Breast epithelium (tissue), 3 donors: ENCODE measurements at regions not wholly inside any gene's neighbourhood (a gene's known extent, or its start where the extent isn't known, plus 50 kb on each side); places are given as distances from the start of the nearest gene placed in this dataset.

Experiments
- CTCF ChIP-seq, 3 donors: fragments of 450-650 bp; IDR thresholded peaks; one replicate each; pipeline ENCODE4 v1.5.1; 2016 to 2017; ENCODE audit warnings: antibody characterized with exemption in 3 of 3, mild to moderate bottlenecking in 3 of 3, moderate library complexity in 3 of 3
- POLR2A ChIP-seq: fragments of 450-650 bp; IDR thresholded peaks from one replicate; pipeline ENCODE4 v1.6.1; 2016; ENCODE audit warnings: antibody characterized with exemption, mild to moderate bottlenecking, moderate library complexity
- POLR2AphosphoS5 ChIP-seq, 3 donors: sonication (generic); formaldehyde crosslinking; IDR thresholded peaks; one replicate each; pipeline ENCODE4 v1.6.1; 2017; ENCODE audit warnings: antibody characterized with exemption in 3 of 3

GRCh38 chr5:4625206-4625896 is 514.8 kb upstream of the ADAMTS16 start:
- no peak for TF ChIP-seq CTCF (IDR thresholded peaks at IDR 0.05)
- TF ChIP-seq POLR2A = no peak
- no peak for TF ChIP-seq POLR2AphosphoS5 (IDR thresholded peaks at IDR 0.05)
